AG04450 (cell line): ENCODE measurements at regions not wholly inside any gene's neighbourhood (a gene's known extent, or its start where the extent isn't known, plus 50 kb on each side); places are given as distances from the start of the nearest gene placed in this dataset.

Experiments used
- CTCF ChIA-PET: fragments of 300-600, 350-600 bp; formaldehyde crosslinking; extraction: SDS; loops from one replicate; lab custom pipeline; 2022; ENCODE audit warnings: antibody characterized with exemption, inconsistent platforms; lab: Charles Lee
- POLR2A ChIA-PET: fragments of 350-600 bp; formaldehyde crosslinking; extraction: SDS; loops from one replicate; lab custom pipeline; 2021; ENCODE audit warnings: antibody characterized with exemption, inconsistent platforms; lab: Yijun Ruan, JAX
- DNase-seq: peaks from one replicate; pipeline ENCODE4 v3.0.0-alpha.2; 2011; ENCODE audit warnings: low read depth, low spot score
- H3K27ac ChIP-seq: one replicate; pipeline ENCODE4 v1.5.1; 2012; ENCODE audit warnings: low read depth, low read length, control low read depth
- H3K27me3 ChIP-seq: one replicate; pipeline ENCODE4 v1.6.0; 2012; ENCODE audit warnings: low read length; ENCODE audit not compliant: control insufficient read depth, insufficient read depth
- H3K4me3 ChIP-seq: 2 replicates; pipeline ENCODE4 v1.5.1; 2011; ENCODE audit warnings: mild to moderate bottlenecking, low read depth, low read length, control low read depth
- H3K9me3 ChIP-seq: 2 replicates; pipeline ENCODE4 v1.5.1; 2012; ENCODE audit warnings: low read length; ENCODE audit not compliant: control insufficient read depth, insufficient read depth
- CTCF ChIP-seq: IDR thresholded peaks from 2 replicates; pipeline ENCODE4 v1.5.1; 2011; ENCODE audit warnings: low read depth, low read length, control low read depth, inconsistent platforms

- Histone ChIP-seq H3K9me3 (no peaks in the 10 kb centered on the region), H3K27ac (no peak overlapping the region), H3K27me3 (peaks cover 5% of the 10 kb centered on the region), H3K4me3 (no peak overlapping the region)
- TF ChIP-seq CTCF: no peak
- DNase-seq: no peak
- CTCF ChIA-PET: interaction anchor here (0.9 to 1.5 kb wide), 2 partner anchors 66 to 332 kb away, joined by 3 to 5 read pairs; no protein-coding TSS in a partner anchor
- POLR2A ChIA-PET: no interaction called here
These were observed 93.2 kb upstream of the OSMR start for GRCh38 chr5:38752622-38753021.

GRCh38 chr5:38753141-38753540 lies 92.7 kb upstream of the OSMR start:
- DNase-seq: no peak

GRCh38 chr5:38753776-38754175 lies 92.0 kb upstream of the OSMR start:
- DNase-seq: no peak
- TF ChIP-seq CTCF: no peak
- Histone ChIP-seq H3K27ac (no peak overlapping the region), H3K4me3 (no peak overlapping the region), H3K27me3 (peaks cover 5% of the 10 kb centered on the region), H3K9me3 (no peaks in the 10 kb centered on the region)
- CTCF ChIA-PET: no interaction called here
- POLR2A ChIA-PET: no interaction called here

More at GRCh38 chr5:38753141-38753540, 92.7 kb upstream of the OSMR start:
- Histone ChIP-seq H3K27ac (no peak overlapping the region), H3K27me3 (peaks cover 5% of the 10 kb centered on the region), H3K9me3 (no peaks in the 10 kb centered on the region), H3K4me3 (no peak overlapping the region)
- POLR2A ChIA-PET: no interaction called here
- CTCF ChIA-PET: interaction anchor here (0.9 to 1.5 kb wide), 2 partner anchors 66 to 332 kb away, joined by 3 to 5 read pairs; no protein-coding TSS in a partner anchor
- TF ChIP-seq CTCF: no peak

GRCh38 chr5:38755181-38755580 lies 90.6 kb upstream of the OSMR start:
- H3K9me3 ChIP-seq: no peaks in the 10 kb centered on the region
- no peak overlapping the region for H3K27ac ChIP-seq
- H3K27me3 ChIP-seq: no peaks in the 10 kb centered on the region
- no peak overlapping the region for H3K4me3 ChIP-seq
- POLR2A ChIA-PET: interaction anchor here (1.3 kb wide), 1 partner anchor 10 kb away, joined by 8 read pairs; no protein-coding TSS in a partner anchor
- CTCF ChIA-PET: interaction anchor here (0.8 to 2.1 kb wide), 6 partner anchors 9 to 314 kb away, joined by 3 to 16 read pairs (median 4); no protein-coding TSS in a partner anchor
- peak; percentile 26 for DNase-seq
- TF ChIP-seq CTCF: peak; percentile 27; the same call in 1 of the 2 replicates

GRCh38 chr5:38756068-38756467 lies 89.7 kb upstream of the OSMR start:
- no peak for DNase-seq
- H3K27me3 ChIP-seq: no peaks in the 10 kb centered on the region
- H3K9me3 ChIP-seq: no peaks in the 10 kb centered on the region
- no peak for TF ChIP-seq CTCF
- H3K27ac ChIP-seq: no peak overlapping the region
- no peak overlapping the region for H3K4me3 ChIP-seq
- POLR2A ChIA-PET: no interaction called here
- CTCF ChIA-PET: interaction anchor here (2.1 kb wide), 1 partner anchor 314 kb away, joined by 16 read pairs; no protein-coding TSS in a partner anchor
